Neural cell (in vitro differentiated cells): ENCODE measurements at regions not wholly inside any gene's neighbourhood (a gene's known extent, or its start where the extent isn't known, plus 50 kb on each side); places are given as distances from the start of the nearest gene placed in this dataset.

Experiments used
- H2AFZ ChIP-seq: fragments of 200-600, 300-800 bp; sonication (generic), shearing (Covaris generic); 2 replicates; pipeline ENCODE4 v1.6.0; 2014; ENCODE audit warnings: low read depth, mild to moderate bottlenecking, antibody characterized with exemption, low read length, moderate library complexity
- H3F3A ChIP-seq: fragments of 200-600 bp; shearing (Covaris generic); 2 replicates; pipeline ENCODE4 v1.6.1; 2016; ENCODE audit warnings: mild to moderate bottlenecking, moderate library complexity, mixed read lengths, antibody characterized with exemption, low read length; ENCODE audit not compliant: insufficient read depth, poor library complexity, severe bottlenecking
- H3K27ac ChIP-seq: fragments of 200-600, 300-800 bp; sonication (generic), shearing (Covaris generic); 2 replicates; pipeline ENCODE4 v1.5.1; 2014; ENCODE audit warnings: mild to moderate bottlenecking, low read length, moderate library complexity
- H3K27me3 ChIP-seq: fragments of 300-800, 200-600 bp; sonication (generic), shearing (Covaris generic); 2 replicates; pipeline ENCODE4 v1.6.0; 2014; ENCODE audit warnings: mild to moderate bottlenecking, low read depth, low read length, moderate library complexity; ENCODE audit not compliant: insufficient read depth
- H3K36me3 ChIP-seq: fragments of 300-800, 200-600 bp; sonication (generic), shearing (Covaris generic); 2 replicates; pipeline ENCODE4 v1.5.1; 2014; ENCODE audit warnings: mild to moderate bottlenecking, antibody characterized with exemption, low read length, moderate library complexity; ENCODE audit not compliant: insufficient read depth
- H3K4me2 ChIP-seq: fragments of 300-800, 200-600 bp; sonication (generic), shearing (Covaris generic); 2 replicates; pipeline ENCODE4 v1.6.0; 2014; ENCODE audit warnings: mild to moderate bottlenecking, low read length
- H3K4me3 ChIP-seq: fragments of 300-800, 200-600 bp; sonication (generic), shearing (Covaris generic); 2 replicates; pipeline ENCODE4 v1.5.1; 2014; ENCODE audit warnings: mild to moderate bottlenecking, low read length, moderate library complexity
- H3K79me2 ChIP-seq: fragments of 200-600 bp; shearing (Covaris generic); replicated peaks from 2 replicates; pipeline ENCODE4 v1.6.0; 2014; ENCODE audit warnings: mild to moderate bottlenecking, low read length, moderate library complexity; ENCODE audit not compliant: insufficient read depth
- H3K9ac ChIP-seq: fragments of 300-800, 200-600 bp; sonication (generic), shearing (Covaris generic); 2 replicates; pipeline ENCODE4 v1.6.1; 2016; ENCODE audit warnings: mild to moderate bottlenecking, low read length, mixed read lengths
- H3K9me2 ChIP-seq: fragments of 200-600 bp; shearing (Covaris generic); 2 replicates; pipeline ENCODE4 v1.6.1; 2016; ENCODE audit warnings: mild to moderate bottlenecking, low read length, mixed read lengths; ENCODE audit not compliant: insufficient read depth
- H3K9me3 ChIP-seq: fragments of 200-600, 300-800 bp; sonication (generic), shearing (Covaris generic); 2 replicates; pipeline ENCODE4 v1.6.1; 2016; ENCODE audit warnings: mild to moderate bottlenecking, mixed run types, low read length, moderate library complexity, mixed read lengths
- H4K20me1 ChIP-seq: fragments of 200-600 bp; shearing (Covaris generic); 2 replicates; pipeline ENCODE4 v1.6.1; 2016; ENCODE audit warnings: mild to moderate bottlenecking, mixed run types; ENCODE audit not compliant: insufficient read depth
- CTCF ChIP-seq: fragments of 450-650 bp; IDR thresholded peaks from 2 replicates; pipeline ENCODE4 v1.5.1; 2014; ENCODE audit warnings: antibody characterized with exemption, mild to moderate bottlenecking, moderate library complexity; ENCODE audit not compliant: poor library complexity, severe bottlenecking
- EP300 ChIP-seq: fragments of 450-650 bp; conservative IDR thresholded peaks from 2 replicates; pipeline ENCODE4 v1.6.1; 2014; ENCODE audit warnings: antibody characterized with exemption, mild to moderate bottlenecking, moderate library complexity; ENCODE audit not compliant: poor library complexity, severe bottlenecking
- EZH2 ChIP-seq: fragments of 200-600, 300-800 bp; shearing (Covaris generic), sonication (generic); IDR thresholded peaks from 2 replicates; pipeline ENCODE4 v1.6.1; 2014; ENCODE audit warnings: antibody characterized with exemption, low read length, borderline replicate concordance, mild to moderate bottlenecking; ENCODE audit not compliant: insufficient read depth, poor library complexity, severe bottlenecking
- MXI1 ChIP-seq: fragments of 450-650 bp; conservative IDR thresholded peaks from 2 replicates; pipeline ENCODE4 v1.6.1; 2014; ENCODE audit warnings: antibody characterized with exemption, mild to moderate bottlenecking; ENCODE audit not compliant: poor library complexity, severe bottlenecking
- POLR2AphosphoS5 ChIP-seq: IDR thresholded peaks from 2 replicates; pipeline ENCODE4 v1.6.1; 2012
- RAD21 ChIP-seq: fragments of 450-650 bp; conservative IDR thresholded peaks from 2 replicates; pipeline ENCODE4 v1.6.1; 2014; ENCODE audit warnings: antibody characterized with exemption, mild to moderate bottlenecking, moderate library complexity
- REST ChIP-seq: IDR thresholded peaks from 2 replicates; pipeline ENCODE4 v1.6.1; 2012; ENCODE audit warnings: borderline replicate concordance
- SMC3 ChIP-seq: fragments of 450-650 bp; conservative IDR thresholded peaks from 2 replicates; pipeline ENCODE4 v1.6.1; 2014; ENCODE audit warnings: antibody characterized with exemption, mild to moderate bottlenecking, moderate library complexity; ENCODE audit not compliant: poor library complexity
- TAF1 ChIP-seq: IDR thresholded peaks from 2 replicates; pipeline ENCODE4 v1.6.1; 2012; ENCODE audit warnings: low read depth

- H3K27ac ChIP-seq: no peak overlapping the region
- H3K9ac ChIP-seq: no peak overlapping the region
- H3K27me3 ChIP-seq: no peaks in the 10 kb centered on the region
- no peaks in the 10 kb centered on the region for H3F3A ChIP-seq
- H2AFZ ChIP-seq: no peak overlapping the region
- no peaks in the 10 kb centered on the region for H3K9me2 ChIP-seq
- H3K4me3 ChIP-seq: no peak overlapping the region
- H3K9me3 ChIP-seq: no peaks in the 10 kb centered on the region
- no peaks in the 10 kb centered on the region for H3K79me2 ChIP-seq
- no peak overlapping the region for H3K4me2 ChIP-seq
- H4K20me1 ChIP-seq: no peaks in the 10 kb centered on the region
- no peaks in the 10 kb centered on the region for H3K36me3 ChIP-seq
- TF ChIP-seq EP300: no peak
- TF ChIP-seq SMC3: no peak
- TF ChIP-seq TAF1: no peak
- TF ChIP-seq REST: no peak
- no peak for TF ChIP-seq MXI1
Measured at GRCh38 chr17:13272296-13272695, 254.5 kb upstream of the ELAC2 start.

- TF ChIP-seq MXI1 (no peak), RAD21 (no peak), EP300 (no peak), REST (no peak), TAF1 (no peak), POLR2AphosphoS5 (no peak), EZH2 (no peak), SMC3 (no peak), CTCF (no peak)
- no peaks in the 10 kb centered on the region for H3K36me3 ChIP-seq
- no peaks in the 10 kb centered on the region for H3K9me2 ChIP-seq
- no peaks in the 10 kb centered on the region for H3K9me3 ChIP-seq
- no peaks in the 10 kb centered on the region for H4K20me1 ChIP-seq
- H3K4me3 ChIP-seq: no peak overlapping the region
- no peak overlapping the region for H2AFZ ChIP-seq
- no peak overlapping the region for H3K4me2 ChIP-seq
- H3F3A ChIP-seq: no peaks in the 10 kb centered on the region
- no peaks in the 10 kb centered on the region for H3K27me3 ChIP-seq
- H3K27ac ChIP-seq: no peak overlapping the region
- no peak overlapping the region for H3K9ac ChIP-seq
- H3K79me2 ChIP-seq: no peaks in the 10 kb centered on the region
Measured at GRCh38 chr17:13268791-13269595, 251.2 kb upstream of the ELAC2 start.
